Kidney (tissue), 13 donors: ENCODE measurements at regions not wholly inside any gene's neighbourhood (a gene's known extent, or its start where the extent isn't known, plus 50 kb on each side); places are given as distances from the start of the nearest gene placed in this dataset.

Experiments used
- DNase-seq, 5 donors: peaks; one replicate each; pipeline ENCODE4 v3.0.0-alpha.2; 2013 to 2020
- FAIRE-seq: peaks from 2 replicates; lab custom pipeline; 2012; peaks lifted over from hg19 to GRCh38; lab: Jason Lieb, UNC
- H3K27ac ChIP-seq, 2 donors: one replicate each; pipeline ENCODE4 v1.7.0; 2013; ENCODE audit warnings: low read depth in 2 of 2, low read length in 2 of 2, inconsistent platforms in 1 of 2
- H3K27me3 ChIP-seq: one replicate; pipeline ENCODE4 v1.7.1; 2013; ENCODE audit warnings: low read length, inconsistent platforms; ENCODE audit not compliant: control insufficient read depth, insufficient read depth
- H3K36me3 ChIP-seq, 3 donors: one replicate each; pipeline versions ENCODE4 v1.7.0 to v1.7.1; 2013; ENCODE audit warnings: low read length in 3 of 3, control low read depth in 1 of 3, inconsistent platforms in 1 of 3; ENCODE audit not compliant: insufficient read depth in 3 of 3, control insufficient read depth in 2 of 3
- H3K4me1 ChIP-seq, 3 donors: one replicate each; pipeline versions ENCODE4 v1.7.0 to v1.7.1; 2013; ENCODE audit warnings: low read length in 3 of 3, inconsistent platforms in 1 of 3, low read depth in 1 of 3; ENCODE audit not compliant: control insufficient read depth in 2 of 3, insufficient read depth in 2 of 3
- H3K4me3 ChIP-seq, 3 donors: one replicate each; pipeline versions ENCODE4 v1.7.0 to v1.8.1; 2013; ENCODE audit warnings: low read length in 3 of 3, control low read depth in 1 of 3, inconsistent platforms in 1 of 3
- H3K9ac ChIP-seq, 3 donors: one replicate each; pipeline versions ENCODE4 v1.7.0 to v1.7.1; 2013; ENCODE audit warnings: low read length in 3 of 3, control low read depth in 1 of 3, inconsistent platforms in 1 of 3
- H3K9me3 ChIP-seq, 3 donors: one replicate each; pipeline versions ENCODE4 v1.7.0 to v1.7.1; 2013; ENCODE audit warnings: low read length in 3 of 3, control low read depth in 1 of 3, inconsistent platforms in 1 of 3; ENCODE audit not compliant: control insufficient read depth in 2 of 3, insufficient read depth in 1 of 3
- CTCF ChIP-seq: IDR thresholded peaks from 3 replicates; pipeline ENCODE4 v1.5.1; 2012; ENCODE audit warnings: mild to moderate bottlenecking, moderate library complexity, borderline replicate concordance; ENCODE audit not compliant: insufficient read depth; ENCODE audit errors: extremely low read depth
- intact Hi-C: fragments of 100-400 bp; cut with DNase I; formaldehyde crosslinking; loops from one replicate; pipeline ENCODE4 v1.11.1; 2022
- donor health status: control.
- donor health status: control.
- donor health status: control.
- donor health status: control.
- donor health status: control.
- donor health status: DM: yes; HTN: yes; CAD: no.
- donor health status: Normal renal cell carcinoma (clear cell type).

- no peaks in the 10 kb centered on the region for H3K36me3 ChIP-seq
- intact Hi-C loops = no loop called here
- no peak overlapping the region for H3K27ac ChIP-seq
- H3K27me3 ChIP-seq = no peaks in the 10 kb centered on the region
- DNase-seq (peak in 2 of 5 donors; percentile 10 to 15), FAIRE-seq (no peak)
- H3K9me3 ChIP-seq = no peaks in the 10 kb centered on the region
- H3K9ac ChIP-seq = no peak overlapping the region
- H3K4me1 ChIP-seq = no peaks in the 10 kb centered on the region
- TF ChIP-seq CTCF = no peak
- H3K4me3 ChIP-seq = no peak overlapping the region
Observed at GRCh38 chr5:147017191-147017590, 138.6 kb upstream of the PPP2R2B start.

GRCh38 chr5:147017621-147018020 is 139.1 kb upstream of the PPP2R2B start:
- H3K36me3 ChIP-seq = no peaks in the 10 kb centered on the region
- no peaks in the 10 kb centered on the region for H3K27me3 ChIP-seq
- intact Hi-C loops = no loop called here
- no peak for FAIRE-seq
- H3K9me3 ChIP-seq = no peaks in the 10 kb centered on the region
- DNase-seq = no peak
- H3K4me1 ChIP-seq = no peaks in the 10 kb centered on the region
- no peak for TF ChIP-seq CTCF
- no peak overlapping the region for H3K4me3 ChIP-seq
- no peak overlapping the region for H3K27ac ChIP-seq
- H3K9ac ChIP-seq = no peak overlapping the region

GRCh38 chr5:147018812-147019211 is 140.3 kb upstream of the PPP2R2B start:
- no peaks in the 10 kb centered on the region for H3K4me1 ChIP-seq
- no peaks in the 10 kb centered on the region for H3K9me3 ChIP-seq
- intact Hi-C loops = no loop called here
- no peaks in the 10 kb centered on the region for H3K36me3 ChIP-seq
- no peak overlapping the region for H3K27ac ChIP-seq
- no peaks in the 10 kb centered on the region for H3K27me3 ChIP-seq
- DNase-seq (no peak), FAIRE-seq (no peak)
- TF ChIP-seq CTCF = no peak
- no peak overlapping the region for H3K4me3 ChIP-seq
- H3K9ac ChIP-seq = no peak overlapping the region

- Histone ChIP-seq H3K27me3 (no peaks in the 10 kb centered on the region), H3K36me3 (no peaks in the 10 kb centered on the region), H3K4me1 (no peaks in the 10 kb centered on the region), H3K27ac (no peak overlapping the region), H3K9ac (no peak overlapping the region), H3K9me3 (no peaks in the 10 kb centered on the region), H3K4me3 (no peak overlapping the region)
- FAIRE-seq = no peak
- intact Hi-C loops = no loop called here
- DNase-seq = no peak
- TF ChIP-seq CTCF = no peak
Observed at GRCh38 chr5:147036691-147037245, 158.2 kb upstream of the PPP2R2B start.
